Sigmoid colon (tissue), 6 donors: ENCODE measurements at regions not wholly inside any gene's neighbourhood (a gene's known extent, or its start where the extent isn't known, plus 50 kb on each side); places are given as distances from the start of the nearest gene placed in this dataset.

ENCODE experiments used
- DNase-seq: peaks from one replicate; pipeline ENCODE4 v3.0.0-alpha.2; 2019
- H3K27ac ChIP-seq, 4 donors: fragments of 200-600 bp; sonication (generic); one replicate each; pipeline ENCODE4 v1.5.1; 2016 to 2019; ENCODE audit warnings: mild to moderate bottlenecking in 1 of 4
- H3K27me3 ChIP-seq, 3 donors: fragments of 200-600 bp; sonication (generic); one replicate each; pipeline ENCODE4 v1.5.1; 2019; ENCODE audit warnings: mild to moderate bottlenecking in 1 of 3
- H3K36me3 ChIP-seq, 4 donors: fragments of 200-600 bp; sonication (generic); one replicate each; pipeline ENCODE4 v1.5.1; 2016 to 2019
- H3K4me1 ChIP-seq, 4 donors: fragments of 200-600 bp; sonication (generic); one replicate each; pipeline ENCODE4 v1.5.1; 2017 to 2019
- H3K4me3 ChIP-seq, 4 donors: fragments of 200-600 bp; sonication (generic); one replicate each; pipeline ENCODE4 v1.5.1; 2017 to 2019; ENCODE audit warnings: mild to moderate bottlenecking in 2 of 4, moderate library complexity in 1 of 4
- H3K9me3 ChIP-seq, 4 donors: fragments of 200-600 bp in 3 of 4; sonication (generic) in 3 of 4; one replicate each; pipeline versions ENCODE4 v1.5.1 to v1.6.1; 2013 to 2019
- CTCF ChIP-seq, 4 experiments: fragments of 450-650 bp in 3 of 4; fragments of 200-600 bp in 1 of 4; IDR thresholded peaks; one replicate each; pipeline ENCODE4 v1.5.1; 2016 to 2019; ENCODE audit warnings: antibody characterized with exemption in 4 of 4, mild to moderate bottlenecking in 3 of 4, moderate library complexity in 2 of 4
- EP300 ChIP-seq, 4 donors: sonication (generic); formaldehyde crosslinking; IDR thresholded peaks; one replicate each; pipeline ENCODE4 v1.6.1; 2017; ENCODE audit warnings: antibody characterized with exemption in 4 of 4
- POLR2A ChIP-seq, 2 donors: fragments of 450-650 bp; IDR thresholded peaks; one replicate each; pipeline ENCODE4 v1.6.1; 2016; ENCODE audit warnings: antibody characterized with exemption in 2 of 2, mild to moderate bottlenecking in 2 of 2, moderate library complexity in 2 of 2
- POLR2AphosphoS5 ChIP-seq, 4 donors: sonication (generic); formaldehyde crosslinking; IDR thresholded peaks; one replicate each; pipeline ENCODE4 v1.6.1; 2017; ENCODE audit warnings: antibody characterized with exemption in 4 of 4
- WGBS, 2 donors: extraction: QIAGEN DNeasy Blood & Tissue Kit; methylation state at CpG; one replicate each; pipeline ENCODE4 v1.1.7; 2013; 5-methylcytosine and 5-hydroxymethylcytosine counted together
- intact Hi-C: fragments of 100-400 bp; cut with DNase I; formaldehyde crosslinking; loops from one replicate; pipeline ENCODE4 v1.15.1; 2023
- donor health status: healthy with polysubstance abuse.
- donor health status: healthy.

- no peak overlapping the region for H3K27ac ChIP-seq
- TF ChIP-seq EP300 (IDR thresholded peaks at IDR 0.05) (no peak), POLR2A (IDR thresholded peaks at IDR 0.05) (no peak), POLR2AphosphoS5 (IDR thresholded peaks at IDR 0.05) (no peak), CTCF (IDR thresholded peaks at IDR 0.05) (no peak)
- H3K9me3 ChIP-seq = peaks cover 0 to 7% (median 3%) of the 10 kb centered on the region in 4 donors
- no peaks in the 10 kb centered on the region for H3K4me1 ChIP-seq
- no peak overlapping the region for H3K4me3 ChIP-seq
- H3K36me3 ChIP-seq = no peaks in the 10 kb centered on the region
- DNase-seq = no peak
- H3K27me3 ChIP-seq = peaks cover 0 to 29% (median 0%) of the 10 kb centered on the region in 3 donors
- intact Hi-C loops = no loop called here
- WGBS, 2 donors = 81 to 85% methylated on average over 23 of the region's 23 CpGs
These were observed 335.8 kb downstream of the SMAD2 start for GRCh38 chr18:47594621-47595086.

DNA sequence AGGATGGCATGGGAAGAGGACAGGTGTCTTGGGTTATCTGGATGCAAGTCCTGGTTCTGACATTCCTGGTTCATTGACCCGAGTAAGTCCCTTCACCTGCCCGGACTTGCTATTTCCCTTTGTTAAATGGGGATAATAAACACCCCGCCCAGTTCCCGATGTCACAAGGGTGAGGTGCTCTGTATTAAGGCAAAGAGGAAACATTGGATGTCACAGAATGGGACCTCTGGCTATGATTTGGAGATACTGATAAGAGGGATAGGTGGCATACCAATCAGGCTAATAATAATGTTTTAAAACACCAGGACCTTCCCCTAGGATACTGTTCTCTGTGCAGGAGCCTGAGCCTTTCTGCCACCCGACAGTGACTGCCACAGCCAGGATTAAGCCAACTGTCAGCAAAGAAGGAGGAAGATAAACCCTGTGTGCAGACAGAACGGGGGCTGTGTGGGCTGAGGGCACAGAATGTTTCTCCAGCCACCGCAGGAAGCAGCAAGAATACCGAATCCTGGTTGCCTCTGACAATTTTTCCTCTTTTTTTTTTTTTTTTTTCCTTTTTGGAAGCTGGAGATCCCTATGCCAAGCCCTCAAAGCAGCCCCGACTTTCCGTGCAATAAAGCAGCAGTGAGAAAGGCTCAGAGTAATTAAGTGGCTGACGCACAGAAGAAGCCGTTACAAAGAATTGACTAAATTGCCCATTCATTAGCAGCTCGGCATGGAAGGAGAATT is 336.6 kb downstream of the SMAD2 start:
- WGBS, 2 donors = 7 to 27% methylated on average over 13 of the region's 13 CpGs
- intact Hi-C loops = no loop called here
- no peak for TF ChIP-seq POLR2A (IDR thresholded peaks at IDR 0.05)
- TF ChIP-seq EP300 (IDR thresholded peaks at IDR 0.05) = no peak
- no peak for TF ChIP-seq CTCF (IDR thresholded peaks at IDR 0.05)
- no peak for TF ChIP-seq POLR2AphosphoS5 (IDR thresholded peaks at IDR 0.05)
- H3K27ac ChIP-seq = no peak overlapping the region
- peaks cover 0 to 7% (median 3%) of the 10 kb centered on the region in 4 donors for H3K9me3 ChIP-seq
- peaks cover 0 to 29% (median 0%) of the 10 kb centered on the region in 3 donors for H3K27me3 ChIP-seq
- no peaks in the 10 kb centered on the region for H3K4me1 ChIP-seq
- H3K36me3 ChIP-seq = no peaks in the 10 kb centered on the region
- DNase-seq = no peak
- H3K4me3 ChIP-seq = no peak overlapping the region

GRCh38 chr18:47591429-47591828 is 339.0 kb downstream of the SMAD2 start:
- H3K27ac ChIP-seq = no peak overlapping the region
- no peak for DNase-seq
- intact Hi-C loops = no loop called here
- H3K4me3 ChIP-seq = no peak overlapping the region
- peaks cover 0 to 29% (median 0%) of the 10 kb centered on the region in 3 donors for H3K27me3 ChIP-seq
- no peaks in the 10 kb centered on the region for H3K4me1 ChIP-seq
- H3K9me3 ChIP-seq = peaks cover 0 to 7% (median 3%) of the 10 kb centered on the region in 4 donors
- no peaks in the 10 kb centered on the region for H3K36me3 ChIP-seq
- WGBS, 2 donors = 61 to 69% methylated on average over 3 of the region's 3 CpGs
- TF ChIP-seq EP300 (IDR thresholded peaks at IDR 0.05) (no peak), POLR2AphosphoS5 (IDR thresholded peaks at IDR 0.05) (no peak), POLR2A (IDR thresholded peaks at IDR 0.05) (no peak)

DNA sequence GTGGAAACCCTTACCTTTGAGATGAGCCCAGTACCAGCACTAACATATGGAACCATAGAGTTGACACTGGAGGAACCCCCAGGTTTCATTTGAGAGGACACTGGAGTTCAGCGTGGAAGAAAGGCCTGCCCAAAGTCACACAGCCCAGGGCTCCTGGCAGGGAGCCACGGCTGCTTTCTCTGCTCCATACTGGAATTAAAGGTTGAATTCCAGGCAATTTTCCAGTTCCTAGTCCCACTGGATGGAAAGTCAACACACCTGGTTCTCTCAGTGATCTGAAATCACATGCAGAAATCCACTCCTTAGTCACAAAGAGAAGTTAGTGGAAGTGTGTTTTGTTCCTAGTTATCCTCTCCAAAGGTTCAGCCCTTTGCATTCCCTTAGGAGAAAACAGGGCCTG is 336.1 kb upstream of the SKOR2 start:
- WGBS, 2 donors = 12 to 55% methylated on average over 2 of the region's 2 CpGs
- no peaks in the 10 kb centered on the region for H3K36me3 ChIP-seq
- peaks cover 0 to 3% (median 0%) of the 10 kb centered on the region in 3 donors for H3K27me3 ChIP-seq
- DNase-seq = no peak
- H3K9me3 ChIP-seq = no peaks in the 10 kb centered on the region
- H3K27ac ChIP-seq = no peak overlapping the region
- H3K4me3 ChIP-seq = no peak overlapping the region
- TF ChIP-seq POLR2AphosphoS5 (IDR thresholded peaks at IDR 0.05) = no peak
- TF ChIP-seq CTCF (IDR thresholded peaks at IDR 0.05) = no peak
- no peak for TF ChIP-seq POLR2A (IDR thresholded peaks at IDR 0.05)
- TF ChIP-seq EP300 (IDR thresholded peaks at IDR 0.05) = no peak
- intact Hi-C loops = no loop called here
- no peaks in the 10 kb centered on the region for H3K4me1 ChIP-seq

DNA sequence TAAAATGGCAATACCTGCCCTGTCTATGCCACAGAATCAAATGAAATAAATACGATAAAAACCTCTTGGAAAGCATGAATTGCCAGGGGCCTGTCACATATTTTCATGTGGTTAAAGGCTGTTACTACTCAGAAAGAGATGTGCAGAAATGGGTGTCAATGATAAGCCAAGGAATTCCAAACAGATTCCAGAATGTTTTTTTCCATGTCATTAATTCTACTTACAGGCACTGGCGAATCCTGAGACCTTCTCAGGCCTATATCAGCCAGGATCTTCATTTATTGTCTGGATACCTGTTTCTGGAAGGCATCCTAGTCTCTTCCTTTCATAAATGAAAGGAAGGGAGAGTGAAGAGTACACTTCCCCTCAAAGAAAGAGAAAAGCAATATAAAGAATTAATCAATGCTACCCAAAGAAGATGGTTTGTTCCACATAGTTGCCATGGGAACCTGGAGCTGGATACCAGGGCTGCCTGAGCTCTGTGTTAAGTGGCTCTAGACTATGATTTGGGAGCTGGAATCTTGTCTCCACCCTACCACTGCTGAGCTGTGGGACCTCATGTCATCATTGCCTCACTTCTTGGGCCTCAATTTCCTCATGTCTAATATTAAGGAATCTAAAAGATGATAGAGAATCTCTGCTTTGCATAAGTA is 335.1 kb upstream of the SKOR2 start:
- Histone ChIP-seq H3K4me3 (no peak overlapping the region), H3K27me3 (no peaks in the 10 kb centered on the region), H3K27ac (no peak overlapping the region), H3K36me3 (no peaks in the 10 kb centered on the region), H3K4me1 (no peaks in the 10 kb centered on the region), H3K9me3 (no peaks in the 10 kb centered on the region)
- intact Hi-C loops = no loop called here
- TF ChIP-seq POLR2A (IDR thresholded peaks at IDR 0.05) (no peak), CTCF (IDR thresholded peaks at IDR 0.05) (no peak), EP300 (IDR thresholded peaks at IDR 0.05) (no peak), POLR2AphosphoS5 (IDR thresholded peaks at IDR 0.05) (no peak)
- DNase-seq = no peak
- 81 to 92% methylated on average over 2 of the region's 2 CpGs for WGBS, 2 donors
